K562 (cell line): ENCODE measurements at regions not wholly inside any gene's neighbourhood (a gene's known extent, or its start where the extent isn't known, plus 50 kb on each side); places are given as distances from the start of the nearest gene placed in this dataset.
A peak's percentile ranks its signal among the peaks of the same experiment; 100 is the strongest.

Source experiments
- CXXC5 ChIP-seq: fragments of 250-450 bp; sonication (Bioruptor Pico); IDR thresholded peaks from 2 replicates; pipeline ENCODE4 v1.8.0; 2022; ENCODE audit warnings: inconsistent platforms, mild to moderate bottlenecking, moderate library complexity
- DDX20 ChIP-seq: fragments of 450-650 bp; IDR thresholded peaks from 2 replicates; pipeline ENCODE4 v1.6.1; 2016; ENCODE audit warnings: missing genetic modification characterization, low read depth, mild to moderate bottlenecking, missing compliant biosample characterization, moderate library complexity
- FOXA1 ChIP-seq: fragments of 450-650 bp; IDR thresholded peaks from 2 replicates; pipeline ENCODE4 v1.6.1; 2016; ENCODE audit warnings: mild to moderate bottlenecking, borderline replicate concordance
- FOXA3 ChIP-seq, 2 experiments: fragments of 450-650 bp in 1 of 2; sonication (generic) in 1 of 2; formaldehyde crosslinking; IDR thresholded peaks in 1 of 2; conservative IDR thresholded peaks in 1 of 2; 2 replicates each; pipeline versions ENCODE4 v1.4.0 to v1.8.0; 2020 to 2022; ENCODE audit warnings: mild to moderate bottlenecking in 2 of 2, missing genetic modification reagents in 1 of 2
- MEIS2 ChIP-seq: fragments of 450-650 bp; IDR thresholded peaks from 2 replicates; pipeline ENCODE4 v1.6.1; 2014; ENCODE audit warnings: mild to moderate bottlenecking; ENCODE audit not compliant: partially characterized antibody
- NELFE ChIP-seq: IDR thresholded peaks from 2 replicates; pipeline ENCODE4 v1.6.1; 2011; ENCODE audit warnings: mild to moderate bottlenecking; ENCODE audit not compliant: insufficient read depth, insufficient read length
- RB1 ChIP-seq: fragments of 450-650 bp; IDR thresholded peaks from 2 replicates; pipeline ENCODE4 v1.6.1; 2017; ENCODE audit warnings: low read depth, mild to moderate bottlenecking
- SMARCC2 ChIP-seq: fragments of 450-650 bp; IDR thresholded peaks from 2 replicates; pipeline ENCODE4 v1.6.1; 2017; ENCODE audit warnings: antibody characterized with exemption, moderate library complexity, mild to moderate bottlenecking, low read depth
- SRSF9 ChIP-seq: fragments of 200-400 bp; formaldehyde crosslinking; IDR thresholded peaks from 2 replicates; pipeline ENCODE4 v1.6.1; 2017; ENCODE audit warnings: low read depth, low read length, borderline replicate concordance
- TCF3 ChIP-seq: sonication (generic); formaldehyde crosslinking; IDR thresholded peaks from 2 replicates; pipeline ENCODE4 v1.4.0; 2020; ENCODE audit warnings: mild to moderate bottlenecking, missing genetic modification reagents
- YY1 ChIP-seq, 3 experiments: IDR thresholded peaks; 2 replicates each; pipeline ENCODE4 v1.6.1; 2011; ENCODE audit warnings: low read length in 2 of 3, mild to moderate bottlenecking in 2 of 3, moderate library complexity in 2 of 3, borderline replicate concordance in 1 of 3, control low read depth in 1 of 3, low read depth in 1 of 3; ENCODE audit not compliant: insufficient read depth in 3 of 3, insufficient replicate concordance in 2 of 3, control insufficient read depth in 1 of 3, insufficient read length in 1 of 3; ENCODE audit errors: extremely low read depth in 1 of 3
- ZFP1 ChIP-seq: fragments of 450-650 bp; formaldehyde crosslinking; IDR thresholded peaks from 2 replicates; pipeline ENCODE4 v1.4.0; 2020; ENCODE audit warnings: mild to moderate bottlenecking, mixed read lengths
- ZFX ChIP-seq: sonication (generic); formaldehyde crosslinking; IDR thresholded peaks from 2 replicates; pipeline ENCODE4 v1.8.0; 2022; ENCODE audit warnings: mild to moderate bottlenecking, missing genetic modification reagents, moderate library complexity
- ZKSCAN1 ChIP-seq: fragments of 150-350 bp; IDR thresholded peaks from 2 replicates; pipeline ENCODE4 v1.6.1; 2016; ENCODE audit warnings: low read depth, low read length
- ZNF408 ChIP-seq: fragments of 250-450 bp; sonication (Bioruptor Pico); IDR thresholded peaks from 2 replicates; pipeline ENCODE4 v1.4.0; 2020; ENCODE audit warnings: low read depth, mild to moderate bottlenecking, moderate library complexity
- TF ChIP-seq, protein P1 (sequence below): fragments of 450-650 bp; formaldehyde crosslinking; conservative IDR thresholded peaks from 2 replicates; pipeline ENCODE4 v1.4.0; 2022; ENCODE audit warnings: mild to moderate bottlenecking, missing genetic modification characterization
- TF ChIP-seq, protein P2 (sequence below): IDR thresholded peaks from 2 replicates; pipeline ENCODE4 v1.6.1; 2012; ENCODE audit warnings: low read depth, low read length, improper control_type of control experiment, borderline replicate concordance
- TF ChIP-seq, protein P3 (sequence below), 2 experiments: fragments of 200-800 bp in 1 of 2; sonication (Bioruptor generic) in 1 of 2; sonication (generic) in 1 of 2; formaldehyde crosslinking in 1 of 2; IDR thresholded peaks in 1 of 2; conservative IDR thresholded peaks in 1 of 2; 2 replicates each; pipeline versions ENCODE4 v1.5.0 to v1.6.1; 2016 to 2020; ENCODE audit warnings: missing compliant biosample characterization in 1 of 2, missing genetic modification characterization in 1 of 2, missing genetic modification reagents in 1 of 2
- TF ChIP-seq, protein P4 (sequence below): conservative IDR thresholded peaks from 2 replicates; pipeline ENCODE4 v1.6.1; 2011; ENCODE audit warnings: low read depth, mild to moderate bottlenecking, low read length; ENCODE audit not compliant: control insufficient read depth

DNA sequence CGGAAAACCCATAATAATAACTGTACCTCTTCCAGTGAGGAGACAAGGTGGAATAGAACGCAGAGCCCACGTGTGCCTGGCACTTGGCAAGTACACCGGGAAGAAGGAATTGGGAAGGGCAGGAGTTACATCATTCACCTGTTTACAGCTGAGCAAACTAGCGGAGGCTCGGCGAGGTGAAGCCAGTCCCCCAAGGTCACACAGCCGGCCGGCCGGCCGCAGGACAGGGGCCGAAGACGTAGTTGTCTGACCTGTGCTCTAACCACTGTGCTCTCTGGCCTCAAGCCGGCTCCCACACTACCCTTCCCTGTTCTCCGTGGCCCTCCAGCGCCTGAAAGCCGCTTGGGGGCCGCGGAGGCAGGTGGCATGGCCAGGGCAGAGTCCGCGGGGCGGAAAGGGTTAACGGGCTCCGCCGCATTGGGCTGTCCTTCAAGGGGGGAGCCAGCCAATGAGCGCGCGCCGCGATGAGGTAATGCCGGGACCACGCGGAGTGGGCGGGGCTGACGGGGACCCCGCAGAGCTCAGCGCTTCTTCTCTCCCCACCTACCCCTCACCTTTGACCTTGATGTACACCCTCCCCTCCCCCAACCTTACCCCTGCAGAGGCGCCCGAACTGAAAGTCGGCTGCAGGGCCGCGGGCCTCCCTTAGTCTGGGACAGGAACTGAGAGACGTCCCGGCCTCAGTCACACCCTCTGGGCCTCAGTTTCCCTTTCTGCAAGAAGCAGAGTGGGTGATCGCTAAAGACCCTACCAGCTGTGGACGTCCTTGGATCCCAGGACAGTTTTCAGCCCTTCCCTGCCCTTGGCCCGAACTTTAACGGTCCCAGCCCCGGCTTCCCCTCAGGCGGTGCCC is 125.1 kb downstream of the C9orf50 start (continued):
- TF ChIP-seq, protein P1, sequence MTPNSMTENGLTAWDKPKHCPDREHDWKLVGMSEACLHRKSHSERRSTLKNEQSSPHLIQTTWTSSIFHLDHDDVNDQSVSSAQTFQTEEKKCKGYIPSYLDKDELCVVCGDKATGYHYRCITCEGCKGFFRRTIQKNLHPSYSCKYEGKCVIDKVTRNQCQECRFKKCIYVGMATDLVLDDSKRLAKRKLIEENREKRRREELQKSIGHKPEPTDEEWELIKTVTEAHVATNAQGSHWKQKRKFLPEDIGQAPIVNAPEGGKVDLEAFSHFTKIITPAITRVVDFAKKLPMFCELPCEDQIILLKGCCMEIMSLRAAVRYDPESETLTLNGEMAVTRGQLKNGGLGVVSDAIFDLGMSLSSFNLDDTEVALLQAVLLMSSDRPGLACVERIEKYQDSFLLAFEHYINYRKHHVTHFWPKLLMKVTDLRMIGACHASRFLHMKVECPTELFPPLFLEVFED: no peak
- TF ChIP-seq CXXC5 (peak; percentile 78), NELFE (no peak), FOXA3 (CRISPR knock-in tag; conservative IDR thresholded peaks at IDR 0.05 in 1 of 2, IDR thresholded peaks at IDR 0.05 in 1 of 2) (peak in 1 of 2 experiments; percentile 66; a peak in 1 of 4 replicates), ZNF408 (no peak), MEIS2 (no peak), DDX20 (tag) (no peak), SRSF9 (no peak), YY1 (IDR thresholded peaks at IDR 0.05; ENCODE audit: borderline replicate concordance in 1 of 3, control insufficient read depth in 1 of 3, extremely low read depth in 1 of 3, insufficient read depth in 3 of 3, insufficient read length in 1 of 3, insufficient replicate concordance in 2 of 3, low read depth in 1 of 3, low read length in 2 of 3) (no peak), TCF3 (CRISPR knock-in tag) (no peak), ZFP1 (CRISPR knock-in tag) (no peak), RB1 (peak; percentile 50; the same call in 1 of the 2 replicates), ZKSCAN1 (no peak), ZFX (CRISPR knock-in tag) (no peak), FOXA1 (no peak), SMARCC2 (no peak)
- TF ChIP-seq, protein P2, sequence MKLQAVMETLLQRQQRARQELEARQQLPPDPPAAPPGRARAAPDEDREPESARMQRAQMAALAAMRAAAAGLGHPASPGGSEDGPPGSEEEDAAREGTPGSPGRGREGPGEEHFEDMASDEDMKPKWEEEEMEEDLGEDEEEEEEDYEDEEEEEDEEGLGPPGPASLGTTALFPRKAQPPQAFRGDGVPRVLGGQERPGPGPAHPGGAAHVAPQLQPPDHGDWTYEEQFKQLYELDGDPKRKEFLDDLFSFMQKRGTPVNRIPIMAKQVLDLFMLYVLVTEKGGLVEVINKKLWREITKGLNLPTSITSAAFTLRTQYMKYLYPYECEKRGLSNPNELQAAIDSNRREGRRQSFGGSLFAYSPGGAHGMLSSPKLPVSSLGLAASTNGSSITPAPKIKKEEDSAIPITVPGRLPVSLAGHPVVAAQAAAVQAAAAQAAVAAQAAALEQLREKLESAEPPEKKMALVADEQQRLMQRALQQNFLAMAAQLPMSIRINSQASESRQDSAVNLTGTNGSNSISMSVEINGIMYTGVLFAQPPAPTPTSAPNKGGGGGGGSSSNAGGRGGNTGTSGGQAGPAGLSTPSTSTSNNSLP: no peak
- TF ChIP-seq, protein P3, sequence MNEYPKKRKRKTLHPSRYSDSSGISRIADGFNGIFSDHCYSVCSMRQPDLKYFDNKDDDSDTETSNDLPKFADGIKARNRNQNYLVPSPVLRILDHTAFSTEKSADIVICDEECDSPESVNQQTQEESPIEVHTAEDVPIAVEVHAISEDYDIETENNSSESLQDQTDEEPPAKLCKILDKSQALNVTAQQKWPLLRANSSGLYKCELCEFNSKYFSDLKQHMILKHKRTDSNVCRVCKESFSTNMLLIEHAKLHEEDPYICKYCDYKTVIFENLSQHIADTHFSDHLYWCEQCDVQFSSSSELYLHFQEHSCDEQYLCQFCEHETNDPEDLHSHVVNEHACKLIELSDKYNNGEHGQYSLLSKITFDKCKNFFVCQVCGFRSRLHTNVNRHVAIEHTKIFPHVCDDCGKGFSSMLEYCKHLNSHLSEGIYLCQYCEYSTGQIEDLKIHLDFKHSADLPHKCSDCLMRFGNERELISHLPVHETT (CRISPR knock-in tag; conservative IDR thresholded peaks at IDR 0.05 in 1 of 2, IDR thresholded peaks at IDR 0.05 in 1 of 2): no peak; a peak in 1 of 4 replicates
- TF ChIP-seq, protein P4, sequence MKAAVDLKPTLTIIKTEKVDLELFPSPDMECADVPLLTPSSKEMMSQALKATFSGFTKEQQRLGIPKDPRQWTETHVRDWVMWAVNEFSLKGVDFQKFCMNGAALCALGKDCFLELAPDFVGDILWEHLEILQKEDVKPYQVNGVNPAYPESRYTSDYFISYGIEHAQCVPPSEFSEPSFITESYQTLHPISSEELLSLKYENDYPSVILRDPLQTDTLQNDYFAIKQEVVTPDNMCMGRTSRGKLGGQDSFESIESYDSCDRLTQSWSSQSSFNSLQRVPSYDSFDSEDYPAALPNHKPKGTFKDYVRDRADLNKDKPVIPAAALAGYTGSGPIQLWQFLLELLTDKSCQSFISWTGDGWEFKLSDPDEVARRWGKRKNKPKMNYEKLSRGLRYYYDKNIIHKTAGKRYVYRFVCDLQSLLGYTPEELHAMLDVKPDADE: no peak; the same call in 1 of the 2 replicates
